C1 segment of cervical spinal cord (tissue), 14 donors: ENCODE measurements at regions not wholly inside any gene's neighbourhood (a gene's known extent, or its start where the extent isn't known, plus 50 kb on each side); places are given as distances from the start of the nearest gene placed in this dataset.
A peak's percentile ranks its signal among the peaks of the same experiment; 100 is the strongest.

Source experiments
- DNase-seq, 14 donors: peaks; one replicate each; lab custom pipeline; 2025; lab: John Stamatoyannopoulos, UW

- no peak for DNase-seq
These were observed 71.3 kb downstream of the RPE65 start for GRCh38 chr1:68378296-68379084.

DNA sequence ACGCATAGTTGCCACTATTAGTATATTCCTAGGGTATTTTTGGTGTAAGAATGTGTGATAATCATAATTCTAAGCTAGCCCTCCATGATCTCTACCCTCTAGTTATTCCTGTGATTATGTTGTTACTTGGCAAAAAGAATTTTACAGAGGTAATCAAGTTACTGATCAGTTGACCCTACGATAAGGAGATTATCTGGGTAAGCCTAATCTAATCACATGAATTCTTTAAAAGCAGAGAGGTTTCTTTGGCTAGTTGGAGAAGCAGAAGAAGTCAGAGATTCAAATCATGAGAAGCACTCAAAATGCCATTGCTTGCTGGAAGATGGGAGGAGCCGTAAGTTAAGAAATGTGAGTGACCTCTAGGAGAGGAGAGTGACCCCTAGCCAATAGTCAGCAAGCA lies 72.7 kb downstream of the RPE65 start:
- DNase-seq = no peak

- no peak for DNase-seq
These were observed 73.3 kb downstream of the RPE65 start for GRCh38 chr1:68376441-68376840.

DNA sequence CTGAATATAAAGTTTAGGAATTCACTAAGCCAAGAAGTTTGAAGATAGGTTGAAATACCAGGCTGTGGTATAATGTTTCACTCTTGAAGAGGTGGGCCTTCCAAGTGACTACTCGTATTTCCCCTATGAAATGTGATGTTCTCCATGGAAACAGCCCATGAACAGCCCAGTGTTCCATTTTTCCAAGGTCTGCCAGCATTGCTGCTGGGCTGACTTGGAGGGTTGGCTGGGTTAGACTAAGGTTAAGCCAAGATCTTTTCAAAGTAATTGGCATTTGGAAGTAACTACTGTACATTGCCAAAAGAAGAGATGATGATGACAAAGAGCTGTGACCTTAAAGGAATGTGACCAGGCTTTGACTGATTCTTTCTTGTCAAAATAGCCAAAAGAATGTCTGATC lies 73.8 kb downstream of the RPE65 start:
- peak in 2 of 14 donors; percentile 12 to 21 for DNase-seq

DNA sequence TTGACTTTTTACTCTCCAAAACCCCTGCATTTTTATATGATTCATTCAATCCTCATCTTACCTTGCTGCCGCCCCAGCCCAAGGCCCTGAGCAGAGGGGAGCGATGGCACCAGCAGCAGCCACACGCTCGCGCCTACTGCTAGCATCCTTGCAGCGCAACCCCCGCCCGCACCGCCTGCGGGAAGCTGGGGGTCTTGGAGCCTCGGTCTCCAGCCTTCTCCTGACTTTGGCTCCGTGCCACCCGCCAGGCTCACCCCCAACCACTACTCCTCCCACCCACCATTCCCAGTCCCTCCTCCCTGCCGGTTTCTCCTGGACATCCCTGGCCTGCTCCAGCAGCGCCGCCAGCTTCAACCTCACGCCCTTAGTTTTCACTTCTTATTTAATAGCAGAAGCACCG lies 76.6 kb downstream of the RPE65 start:
- DNase-seq = no peak

DNA sequence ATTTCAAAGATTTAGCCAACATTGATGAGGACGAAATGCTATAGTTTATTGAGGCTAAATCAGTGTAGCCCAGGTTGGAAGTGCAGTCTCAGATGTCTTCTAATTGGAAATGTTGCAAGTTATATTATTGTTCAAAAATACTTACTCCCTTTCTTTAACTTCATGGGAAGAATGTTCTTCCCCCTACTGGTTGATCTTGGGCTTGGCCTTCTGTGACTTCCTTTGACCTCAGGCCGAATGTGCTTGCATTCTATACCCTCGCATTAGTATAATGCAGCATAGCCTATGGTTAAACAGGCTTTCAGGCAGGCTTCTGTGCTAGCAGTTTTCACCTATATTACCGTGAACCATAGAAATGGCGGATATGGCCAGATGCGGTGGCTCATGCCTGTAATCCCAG lies 77.3 kb downstream of the RPE65 start:
- no peak for DNase-seq

GRCh38 chr1:68370101-68370915 lies 79.4 kb downstream of the RPE65 start:
- no peak for DNase-seq

- DNase-seq = no peak
These were observed 83.2 kb downstream of the RPE65 start for GRCh38 chr1:68366572-68366971.

- DNase-seq = no peak
These were observed 83.9 kb downstream of the RPE65 start for GRCh38 chr1:68365709-68366382.

- DNase-seq = no peak
These were observed 86.4 kb downstream of the RPE65 start for GRCh38 chr1:68363339-68363738.

DNA sequence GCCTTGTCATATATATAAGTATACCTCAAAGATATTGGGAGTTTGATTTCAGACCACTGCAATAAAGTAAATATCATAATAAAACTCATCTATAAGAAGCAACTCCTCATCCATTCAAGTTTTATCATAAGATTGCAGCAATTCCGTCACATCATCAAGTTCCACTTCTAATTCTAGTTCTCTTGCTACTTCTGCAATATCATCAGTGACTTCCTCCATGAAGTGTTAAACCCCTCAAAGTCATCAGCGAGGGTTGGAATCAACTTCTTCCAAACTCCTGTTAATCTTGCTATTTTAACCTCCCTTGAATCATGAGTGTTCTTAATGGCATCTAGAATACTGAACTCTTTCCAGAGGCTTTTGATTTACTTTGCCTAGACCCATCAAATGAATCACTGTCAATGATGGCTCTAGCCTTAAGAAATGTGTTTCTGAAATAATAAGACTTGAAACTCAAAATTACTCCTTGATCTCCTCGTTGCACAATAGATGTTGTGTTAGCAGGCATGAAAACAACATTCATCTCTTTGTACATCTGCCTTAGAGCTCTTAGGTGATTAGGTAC lies 88.3 kb downstream of the RPE65 start:
- no peak for DNase-seq

DNA sequence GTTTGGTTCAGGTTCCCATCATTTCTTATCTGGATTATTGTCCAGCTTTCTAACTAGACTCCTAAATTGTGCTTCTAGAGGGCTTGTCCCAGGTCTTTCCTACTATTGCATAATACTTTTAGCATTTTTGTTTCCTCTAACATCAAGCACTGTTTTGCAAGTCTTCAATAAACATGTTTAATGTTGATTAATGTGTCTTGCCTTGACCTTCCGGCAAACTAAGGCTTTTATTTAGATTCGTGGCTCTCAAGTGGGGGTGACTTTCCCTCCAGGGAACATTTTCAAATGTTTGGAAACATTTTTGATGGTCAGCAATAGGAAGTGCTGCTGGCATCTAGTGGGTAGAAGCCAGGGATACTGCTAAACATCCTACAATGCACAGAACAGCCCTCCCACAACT lies 90.7 kb downstream of the RPE65 start:
- no peak for DNase-seq

- DNase-seq = peak in 1 of 14 donors; percentile 23
These were observed 91.3 kb downstream of the RPE65 start for GRCh38 chr1:68358439-68358838.

GRCh38 chr1:68355614-68356013 lies 94.1 kb downstream of the RPE65 start:
- DNase-seq = no peak

- DNase-seq = no peak
These were observed 97.6 kb downstream of the RPE65 start for GRCh38 chr1:68352202-68352601.

- DNase-seq = peak in 2 of 14 donors; percentile 20 to 22
These were observed 102.3 kb downstream of the RPE65 start for GRCh38 chr1:68347415-68347814.

- no peak for DNase-seq
These were observed 103.5 kb downstream of the RPE65 start for GRCh38 chr1:68346188-68346808.

- DNase-seq = no peak
These were observed 105.5 kb downstream of the RPE65 start for GRCh38 chr1:68344208-68344607.

DNA sequence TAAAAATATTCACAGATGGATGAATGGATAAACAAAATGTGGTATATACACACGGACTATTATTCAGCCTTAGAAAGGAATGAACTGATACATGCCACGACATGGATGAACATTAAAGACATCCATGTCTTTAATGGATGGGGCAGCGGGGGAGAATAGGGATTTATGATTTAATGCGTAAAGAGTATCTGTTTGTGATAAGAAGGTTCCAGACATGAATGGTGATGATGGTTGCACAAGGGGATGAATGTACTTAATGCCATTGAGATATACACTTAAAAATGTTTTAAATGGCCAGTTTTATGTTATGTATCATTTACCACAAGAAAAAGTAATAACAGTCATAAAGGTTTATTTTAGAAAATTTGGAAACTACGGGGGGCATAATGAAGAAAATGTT lies 108.6 kb upstream of the WLS start:
- no peak for DNase-seq

- DNase-seq = no peak
These were observed 107.2 kb upstream of the WLS start for GRCh38 chr1:68339505-68339904.

- DNase-seq = no peak
These were observed 105.8 kb upstream of the WLS start for GRCh38 chr1:68338081-68338480.

- DNase-seq = no peak
These were observed 99.7 kb upstream of the WLS start for GRCh38 chr1:68332041-68332440.
